ENCODE measurements at regions not wholly inside any gene's neighbourhood (a gene's known extent, or its start where the extent isn't known, plus 50 kb on each side); places are given as distances from the start of the nearest gene placed in this dataset.

DNA sequence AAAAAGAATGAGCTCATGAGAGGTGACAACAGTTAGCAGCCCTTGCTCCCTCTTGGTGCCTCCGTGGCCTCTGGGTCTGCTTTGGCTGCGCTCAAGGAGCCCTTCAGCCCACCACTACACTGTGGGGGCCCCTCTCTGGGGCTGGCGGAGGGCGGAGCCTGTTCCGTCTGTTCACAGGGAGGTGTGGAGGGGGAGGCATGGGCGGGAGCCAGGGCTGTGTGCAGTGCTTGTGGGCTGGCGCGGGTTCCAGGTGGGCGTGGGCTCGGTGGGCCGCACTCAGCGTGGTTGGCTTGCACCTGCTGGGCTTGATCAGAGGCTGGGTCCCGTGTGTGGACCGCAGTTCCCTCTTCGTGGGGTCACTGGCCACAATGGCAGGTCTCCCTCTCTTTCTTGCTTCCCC, 953.4 kb upstream of the PRR20A start:
- TF ChIP-seq RNF2 (IDR thresholded peaks at IDR 0.05; ENCODE audit: borderline replicate concordance, low read depth, low read length, missing control alignments, poor library complexity, severe bottlenecking) = no peak
- TF ChIP-seq, protein P1, sequence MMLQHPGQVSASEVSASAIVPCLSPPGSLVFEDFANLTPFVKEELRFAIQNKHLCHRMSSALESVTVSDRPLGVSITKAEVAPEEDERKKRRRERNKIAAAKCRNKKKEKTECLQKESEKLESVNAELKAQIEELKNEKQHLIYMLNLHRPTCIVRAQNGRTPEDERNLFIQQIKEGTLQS (IDR thresholded peaks at IDR 0.05; ENCODE audit: insufficient read depth, low read depth, low read length) = no peak

All from H1 (cell line).